K562 (cell line): ENCODE measurements at regions not wholly inside any gene's neighbourhood (a gene's known extent, or its start where the extent isn't known, plus 50 kb on each side); places are given as distances from the start of the nearest gene placed in this dataset.

ENCODE experiments used
- ATF7 ChIP-seq: fragments of 450-650 bp; IDR thresholded peaks from 2 replicates; pipeline ENCODE4 v1.7.1; 2014; ENCODE audit warnings: mild to moderate bottlenecking, moderate library complexity
- CREB3L1 ChIP-seq: fragments of 450-650 bp; IDR thresholded peaks from 2 replicates; pipeline ENCODE4 v1.6.1; 2014; ENCODE audit warnings: low read depth, mild to moderate bottlenecking, moderate library complexity, borderline replicate concordance
- GMEB1 ChIP-seq: fragments of 250-450 bp; sonication (Bioruptor Pico); IDR thresholded peaks from 2 replicates; pipeline ENCODE4 v1.4.0; 2020; ENCODE audit warnings: mild to moderate bottlenecking
- NFATC3 ChIP-seq: fragments of 450-650 bp; IDR thresholded peaks from 2 replicates; pipeline ENCODE4 v1.6.1; 2017; ENCODE audit warnings: mild to moderate bottlenecking
- PATZ1 ChIP-seq: fragments of 250-450 bp; sonication (Bioruptor Pico); IDR thresholded peaks from 2 replicates; pipeline ENCODE4 v1.5.0; 2020; ENCODE audit warnings: mild to moderate bottlenecking, borderline replicate concordance
- PBX2 ChIP-seq, 2 experiments: IDR thresholded peaks in 1 of 2; conservative IDR thresholded peaks in 1 of 2; 2 replicates each; pipeline ENCODE4 v1.6.1; 2016; ENCODE audit warnings: low read depth in 2 of 2, mild to moderate bottlenecking in 1 of 2, missing compliant biosample characterization in 1 of 2, missing genetic modification characterization in 1 of 2, moderate library complexity in 1 of 2
- ZBTB33 ChIP-seq: sonication (generic); formaldehyde crosslinking; IDR thresholded peaks from 2 replicates; pipeline ENCODE4 v1.8.1; 2023; ENCODE audit warnings: mild to moderate bottlenecking, missing genetic modification reagents
- ZNF23 ChIP-seq: fragments of 250-450 bp; sonication (Bioruptor Pico); IDR thresholded peaks from 2 replicates; pipeline ENCODE4 v1.4.0; 2020; ENCODE audit warnings: mild to moderate bottlenecking

- TF ChIP-seq CREB3L1 (peak; percentile 92), ATF7 (peak; percentile 96), ZBTB33 (CRISPR knock-in tag) (peak; percentile 97), PATZ1 (CRISPR knock-in tag) (no peak; the same call in 1 of the 2 replicates), ZNF23 (CRISPR knock-in tag) (no peak), PBX2 (CRISPR knock-in tag; IDR thresholded peaks at IDR 0.05; ENCODE audit: low read depth) (no peak), PBX2 (tag; conservative IDR thresholded peaks at IDR 0.05; ENCODE audit: low read depth) (peak; percentile 72), GMEB1 (CRISPR knock-in tag) (peak; percentile 72), NFATC3 (peak; percentile 63; the same call in 1 of the 2 replicates)
These were observed 92.0 kb upstream of the INSIG1 start (continued) for GRCh38 chr7:155205368-155206317.
